Thyroid gland (tissue), 4 donors: ENCODE measurements at regions not wholly inside any gene's neighbourhood (a gene's known extent, or its start where the extent isn't known, plus 50 kb on each side); places are given as distances from the start of the nearest gene placed in this dataset.

ENCODE experiments used
- DNase-seq, 2 donors: peaks; one replicate each; pipeline ENCODE4 v3.0.0-alpha.2; 2019
- H3K27ac ChIP-seq, 3 donors: fragments of 200-600 bp; sonication (generic); 1 replicate in 2 of 3; 2 replicates in 1 of 3; pipeline ENCODE4 v1.5.1; 2016 to 2019; ENCODE audit warnings: mild to moderate bottlenecking in 1 of 3, moderate library complexity in 1 of 3
- H3K27me3 ChIP-seq: fragments of 200-600 bp; sonication (generic); one replicate; pipeline ENCODE4 v1.5.1; 2019
- H3K36me3 ChIP-seq, 2 donors: fragments of 200-600 bp; sonication (generic); one replicate each; pipeline ENCODE4 v1.5.1; 2016 to 2019
- H3K4me1 ChIP-seq, 2 donors: fragments of 200-600 bp; sonication (generic); one replicate each; pipeline ENCODE4 v1.5.1; 2017 to 2019
- H3K4me3 ChIP-seq, 3 donors: fragments of 200-600 bp; sonication (generic); replicated peaks in 1 of 3; 1 replicate in 2 of 3; 2 replicates in 1 of 3; pipeline ENCODE4 v1.5.1; 2016; ENCODE audit warnings: mild to moderate bottlenecking in 1 of 3
- H3K9me3 ChIP-seq: fragments of 200-600 bp; sonication (generic); one replicate; pipeline ENCODE4 v1.5.1; 2017
- POLR2A ChIP-seq, 2 donors: fragments of 450-650 bp; IDR thresholded peaks; one replicate each; pipeline ENCODE4 v1.6.1; 2017; ENCODE audit warnings: antibody characterized with exemption in 2 of 2, mild to moderate bottlenecking in 2 of 2, moderate library complexity in 1 of 2
- WGBS, 2 donors: methylation state at CpG; one replicate each; pipeline ENCODE4 v1.1.5; 2017; 5-methylcytosine and 5-hydroxymethylcytosine counted together
- intact Hi-C: fragments of 100-400 bp; cut with DNase I; formaldehyde crosslinking; loops from one replicate; pipeline ENCODE4 v1.15.1; 2023
- TF ChIP-seq, protein P1 (sequence below), 6 experiments: fragments of 200-600 bp in 3 of 6; fragments of 450-650 bp in 3 of 6; sonication (generic) in 3 of 6; IDR thresholded peaks; one replicate each; pipeline ENCODE4 v1.5.1; 2016 to 2019; ENCODE audit warnings: antibody characterized with exemption in 6 of 6, mild to moderate bottlenecking in 2 of 6, inconsistent platforms in 1 of 6, moderate library complexity in 1 of 6

- Histone ChIP-seq H3K9me3 (no peaks in the 10 kb centered on the region), H3K27ac (no peak overlapping the region), H3K27me3 (no peaks in the 10 kb centered on the region), H3K36me3 (no peaks in the 10 kb centered on the region), H3K4me1 (no peaks in the 10 kb centered on the region), H3K4me3 (no peak overlapping the region)
- intact Hi-C loops, result no loop called here
- no peak for DNase-seq
- TF ChIP-seq, protein P1, sequence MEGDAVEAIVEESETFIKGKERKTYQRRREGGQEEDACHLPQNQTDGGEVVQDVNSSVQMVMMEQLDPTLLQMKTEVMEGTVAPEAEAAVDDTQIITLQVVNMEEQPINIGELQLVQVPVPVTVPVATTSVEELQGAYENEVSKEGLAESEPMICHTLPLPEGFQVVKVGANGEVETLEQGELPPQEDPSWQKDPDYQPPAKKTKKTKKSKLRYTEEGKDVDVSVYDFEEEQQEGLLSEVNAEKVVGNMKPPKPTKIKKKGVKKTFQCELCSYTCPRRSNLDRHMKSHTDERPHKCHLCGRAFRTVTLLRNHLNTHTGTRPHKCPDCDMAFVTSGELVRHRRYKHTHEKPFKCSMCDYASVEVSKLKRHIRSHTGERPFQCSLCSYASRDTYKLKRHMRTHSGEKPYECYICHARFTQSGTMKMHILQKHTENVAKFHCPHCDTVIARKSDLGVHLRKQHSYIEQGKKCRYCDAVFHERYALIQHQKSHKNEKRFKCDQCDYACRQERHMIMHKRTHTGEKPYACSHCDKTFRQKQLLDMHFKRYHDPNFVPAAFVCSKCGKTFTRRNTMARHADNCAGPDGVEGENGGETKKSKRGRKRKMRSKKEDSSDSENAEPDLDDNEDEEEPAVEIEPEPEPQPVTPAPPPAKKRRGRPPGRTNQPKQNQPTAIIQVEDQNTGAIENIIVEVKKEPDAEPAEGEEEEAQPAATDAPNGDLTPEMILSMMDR (IDR thresholded peaks at IDR 0.05), result no peak
- no peak for TF ChIP-seq POLR2A (IDR thresholded peaks at IDR 0.05)
- 16 to 31% methylated on average over 3 of the region's 3 CpGs for WGBS, 2 donors
These were observed 103.3 kb upstream of the PFKP start for GRCh38 chr10:2963889-2964631.

- intact Hi-C loops, result no loop called here
- H3K27me3 ChIP-seq, result no peaks in the 10 kb centered on the region
- H3K4me1 ChIP-seq, result no peaks in the 10 kb centered on the region
- no peak overlapping the region for H3K27ac ChIP-seq
- H3K9me3 ChIP-seq, result no peaks in the 10 kb centered on the region
- WGBS, 2 donors, result 62 to 81% methylated on average over 1 of the region's 1 CpG
- H3K4me3 ChIP-seq, result no peak overlapping the region
- DNase-seq, result no peak
- no peaks in the 10 kb centered on the region for H3K36me3 ChIP-seq
- TF ChIP-seq, protein P1 (IDR thresholded peaks at IDR 0.05), result no peak
- TF ChIP-seq POLR2A (IDR thresholded peaks at IDR 0.05), result no peak
These were observed 105.2 kb upstream of the PFKP start for GRCh38 chr10:2962194-2962593.

DNA sequence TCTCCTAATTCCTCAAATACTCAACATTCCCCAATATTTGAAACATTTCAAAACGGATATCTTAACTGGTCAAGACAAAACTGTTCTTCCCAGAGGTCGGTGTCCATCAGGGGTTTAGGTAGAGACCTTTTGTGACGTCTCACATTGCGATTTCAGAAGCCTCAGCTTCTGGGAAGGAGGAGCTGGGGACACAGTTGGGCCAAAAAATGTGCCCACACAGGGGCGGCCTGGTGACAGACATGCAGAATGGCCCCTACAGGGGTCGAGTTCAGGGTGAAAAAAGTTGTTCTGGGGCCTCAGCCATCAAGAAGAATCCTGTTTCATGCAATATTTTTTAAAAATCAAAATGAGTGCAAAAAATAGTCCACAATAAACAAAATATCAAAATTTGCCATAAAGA lies 108.7 kb upstream of the PFKP start:
- Histone ChIP-seq H3K27me3 (no peaks in the 10 kb centered on the region), H3K27ac (no peak overlapping the region), H3K4me1 (no peaks in the 10 kb centered on the region), H3K9me3 (no peaks in the 10 kb centered on the region), H3K36me3 (no peaks in the 10 kb centered on the region), H3K4me3 (no peak overlapping the region)
- no peak for DNase-seq
- no peak for TF ChIP-seq POLR2A (IDR thresholded peaks at IDR 0.05)
- TF ChIP-seq, protein P1 (IDR thresholded peaks at IDR 0.05), result no peak
- intact Hi-C loops, result no loop called here
- 76 to 80% methylated on average over 6 of the region's 6 CpGs for WGBS, 2 donors

DNA sequence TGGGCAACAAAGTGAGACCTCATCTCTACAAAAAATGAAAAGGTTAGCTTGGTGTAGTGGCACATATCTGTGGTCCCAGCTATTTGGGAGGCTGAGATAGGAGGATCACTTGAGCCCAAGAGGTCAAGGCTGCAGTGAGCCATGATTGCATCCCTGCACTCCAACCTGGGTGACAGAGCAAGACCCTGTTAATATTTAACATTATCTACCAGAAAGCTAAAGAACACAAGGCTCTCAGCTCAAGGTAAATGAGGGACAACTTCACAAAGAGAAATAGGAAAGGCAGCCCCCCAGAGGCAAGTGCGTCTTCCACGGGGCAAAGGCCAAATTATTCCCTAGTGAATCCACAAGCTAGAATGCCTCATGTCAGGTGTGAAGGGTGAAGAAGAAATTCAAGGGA lies 109.6 kb upstream of the PFKP start:
- Histone ChIP-seq H3K4me1 (no peaks in the 10 kb centered on the region), H3K9me3 (no peaks in the 10 kb centered on the region), H3K27me3 (no peaks in the 10 kb centered on the region), H3K27ac (no peak overlapping the region), H3K4me3 (no peak overlapping the region), H3K36me3 (no peaks in the 10 kb centered on the region)
- 80 to 82% methylated on average over 2 of the region's 2 CpGs for WGBS, 2 donors
- intact Hi-C loops, result no loop called here
- DNase-seq, result no peak
- no peak for TF ChIP-seq POLR2A (IDR thresholded peaks at IDR 0.05)
- TF ChIP-seq, protein P1 (IDR thresholded peaks at IDR 0.05), result no peak

GRCh38 chr10:2955064-2955463 lies 112.3 kb upstream of the PFKP start:
- intact Hi-C loops, result no loop called here
- no peak for DNase-seq
- Histone ChIP-seq H3K27me3 (no peaks in the 10 kb centered on the region), H3K4me3 (no peak overlapping the region), H3K9me3 (no peaks in the 10 kb centered on the region), H3K4me1 (no peaks in the 10 kb centered on the region), H3K36me3 (no peaks in the 10 kb centered on the region), H3K27ac (no peak overlapping the region)
- WGBS, 2 donors, result 61 to 82% methylated on average over 1 of the region's 1 CpG
- TF ChIP-seq, protein P1 (IDR thresholded peaks at IDR 0.05), result no peak
- no peak for TF ChIP-seq POLR2A (IDR thresholded peaks at IDR 0.05)
